Ovary (tissue), 3 donors: ENCODE measurements at regions not wholly inside any gene's neighbourhood (a gene's known extent, or its start where the extent isn't known, plus 50 kb on each side); places are given as distances from the start of the nearest gene placed in this dataset.

ENCODE experiments used
- POLR2A ChIP-seq: fragments of 450-650 bp; IDR thresholded peaks from one replicate; pipeline ENCODE4 v1.6.1; 2017; ENCODE audit warnings: antibody characterized with exemption, mild to moderate bottlenecking, moderate library complexity
- TF ChIP-seq, protein P1 (sequence below), 3 donors: fragments of 450-650 bp in 2 of 3; fragments of 200-600 bp in 1 of 3; IDR thresholded peaks; one replicate each; pipeline versions ENCODE4 v1.5.1 to v1.8.0; 2016 to 2022; ENCODE audit warnings: antibody characterized with exemption in 3 of 3, mild to moderate bottlenecking in 1 of 3
- donor health status: DM: no; HTN: no; CAD: no.

DNA sequence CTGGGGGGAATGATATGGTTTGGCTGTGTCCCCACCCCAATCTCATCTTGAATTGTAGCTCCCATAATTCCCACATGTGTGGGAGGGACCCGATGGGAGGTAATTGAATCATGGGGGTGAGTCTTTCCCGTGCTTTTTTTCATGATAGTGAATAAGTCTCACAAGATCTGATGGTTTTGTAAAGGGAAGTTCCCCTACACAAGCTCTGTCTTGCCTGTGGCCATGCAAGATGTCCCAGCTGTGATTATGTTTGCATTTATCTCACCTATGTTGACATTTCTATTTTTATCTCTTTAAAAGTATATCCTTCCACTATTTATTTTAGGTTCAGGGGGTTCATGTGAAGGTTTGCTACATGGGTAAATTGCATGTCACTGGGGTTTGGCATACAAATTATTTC, 323.9 kb upstream of the GLI3 start:
- TF ChIP-seq, protein P1, sequence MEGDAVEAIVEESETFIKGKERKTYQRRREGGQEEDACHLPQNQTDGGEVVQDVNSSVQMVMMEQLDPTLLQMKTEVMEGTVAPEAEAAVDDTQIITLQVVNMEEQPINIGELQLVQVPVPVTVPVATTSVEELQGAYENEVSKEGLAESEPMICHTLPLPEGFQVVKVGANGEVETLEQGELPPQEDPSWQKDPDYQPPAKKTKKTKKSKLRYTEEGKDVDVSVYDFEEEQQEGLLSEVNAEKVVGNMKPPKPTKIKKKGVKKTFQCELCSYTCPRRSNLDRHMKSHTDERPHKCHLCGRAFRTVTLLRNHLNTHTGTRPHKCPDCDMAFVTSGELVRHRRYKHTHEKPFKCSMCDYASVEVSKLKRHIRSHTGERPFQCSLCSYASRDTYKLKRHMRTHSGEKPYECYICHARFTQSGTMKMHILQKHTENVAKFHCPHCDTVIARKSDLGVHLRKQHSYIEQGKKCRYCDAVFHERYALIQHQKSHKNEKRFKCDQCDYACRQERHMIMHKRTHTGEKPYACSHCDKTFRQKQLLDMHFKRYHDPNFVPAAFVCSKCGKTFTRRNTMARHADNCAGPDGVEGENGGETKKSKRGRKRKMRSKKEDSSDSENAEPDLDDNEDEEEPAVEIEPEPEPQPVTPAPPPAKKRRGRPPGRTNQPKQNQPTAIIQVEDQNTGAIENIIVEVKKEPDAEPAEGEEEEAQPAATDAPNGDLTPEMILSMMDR (IDR thresholded peaks at IDR 0.05), result no peak
- no peak for TF ChIP-seq POLR2A
